Neural cell (in vitro differentiated cells): ENCODE measurements at regions not wholly inside any gene's neighbourhood (a gene's known extent, or its start where the extent isn't known, plus 50 kb on each side); places are given as distances from the start of the nearest gene placed in this dataset.

ENCODE experiments used
- H2AFZ ChIP-seq: fragments of 200-600, 300-800 bp; sonication (generic), shearing (Covaris generic); 2 replicates; pipeline ENCODE4 v1.6.0; 2014; ENCODE audit warnings: low read depth, mild to moderate bottlenecking, antibody characterized with exemption, low read length, moderate library complexity
- H3F3A ChIP-seq: fragments of 200-600 bp; shearing (Covaris generic); 2 replicates; pipeline ENCODE4 v1.6.1; 2016; ENCODE audit warnings: mild to moderate bottlenecking, moderate library complexity, mixed read lengths, antibody characterized with exemption, low read length; ENCODE audit not compliant: insufficient read depth, poor library complexity, severe bottlenecking
- H3K27ac ChIP-seq: fragments of 200-600, 300-800 bp; sonication (generic), shearing (Covaris generic); 2 replicates; pipeline ENCODE4 v1.5.1; 2014; ENCODE audit warnings: mild to moderate bottlenecking, low read length, moderate library complexity
- H3K27me3 ChIP-seq: fragments of 300-800, 200-600 bp; sonication (generic), shearing (Covaris generic); 2 replicates; pipeline ENCODE4 v1.6.0; 2014; ENCODE audit warnings: mild to moderate bottlenecking, low read depth, low read length, moderate library complexity; ENCODE audit not compliant: insufficient read depth
- H3K36me3 ChIP-seq: fragments of 300-800, 200-600 bp; sonication (generic), shearing (Covaris generic); 2 replicates; pipeline ENCODE4 v1.5.1; 2014; ENCODE audit warnings: mild to moderate bottlenecking, antibody characterized with exemption, low read length, moderate library complexity; ENCODE audit not compliant: insufficient read depth
- H3K4me2 ChIP-seq: fragments of 300-800, 200-600 bp; sonication (generic), shearing (Covaris generic); 2 replicates; pipeline ENCODE4 v1.6.0; 2014; ENCODE audit warnings: mild to moderate bottlenecking, low read length
- H3K4me3 ChIP-seq: fragments of 300-800, 200-600 bp; sonication (generic), shearing (Covaris generic); 2 replicates; pipeline ENCODE4 v1.5.1; 2014; ENCODE audit warnings: mild to moderate bottlenecking, low read length, moderate library complexity
- H3K79me2 ChIP-seq: fragments of 200-600 bp; shearing (Covaris generic); replicated peaks from 2 replicates; pipeline ENCODE4 v1.6.0; 2014; ENCODE audit warnings: mild to moderate bottlenecking, low read length, moderate library complexity; ENCODE audit not compliant: insufficient read depth
- H3K9ac ChIP-seq: fragments of 300-800, 200-600 bp; sonication (generic), shearing (Covaris generic); 2 replicates; pipeline ENCODE4 v1.6.1; 2016; ENCODE audit warnings: mild to moderate bottlenecking, low read length, mixed read lengths
- H3K9me2 ChIP-seq: fragments of 200-600 bp; shearing (Covaris generic); 2 replicates; pipeline ENCODE4 v1.6.1; 2016; ENCODE audit warnings: mild to moderate bottlenecking, low read length, mixed read lengths; ENCODE audit not compliant: insufficient read depth
- H3K9me3 ChIP-seq: fragments of 200-600, 300-800 bp; sonication (generic), shearing (Covaris generic); 2 replicates; pipeline ENCODE4 v1.6.1; 2016; ENCODE audit warnings: mild to moderate bottlenecking, mixed run types, low read length, moderate library complexity, mixed read lengths
- H4K20me1 ChIP-seq: fragments of 200-600 bp; shearing (Covaris generic); 2 replicates; pipeline ENCODE4 v1.6.1; 2016; ENCODE audit warnings: mild to moderate bottlenecking, mixed run types; ENCODE audit not compliant: insufficient read depth
- EP300 ChIP-seq: fragments of 450-650 bp; conservative IDR thresholded peaks from 2 replicates; pipeline ENCODE4 v1.6.1; 2014; ENCODE audit warnings: antibody characterized with exemption, mild to moderate bottlenecking, moderate library complexity; ENCODE audit not compliant: poor library complexity, severe bottlenecking
- EZH2 ChIP-seq: fragments of 200-600, 300-800 bp; shearing (Covaris generic), sonication (generic); IDR thresholded peaks from 2 replicates; pipeline ENCODE4 v1.6.1; 2014; ENCODE audit warnings: antibody characterized with exemption, low read length, borderline replicate concordance, mild to moderate bottlenecking; ENCODE audit not compliant: insufficient read depth, poor library complexity, severe bottlenecking
- MXI1 ChIP-seq: fragments of 450-650 bp; conservative IDR thresholded peaks from 2 replicates; pipeline ENCODE4 v1.6.1; 2014; ENCODE audit warnings: antibody characterized with exemption, mild to moderate bottlenecking; ENCODE audit not compliant: poor library complexity, severe bottlenecking
- POLR2AphosphoS5 ChIP-seq: IDR thresholded peaks from 2 replicates; pipeline ENCODE4 v1.6.1; 2012
- RAD21 ChIP-seq: fragments of 450-650 bp; conservative IDR thresholded peaks from 2 replicates; pipeline ENCODE4 v1.6.1; 2014; ENCODE audit warnings: antibody characterized with exemption, mild to moderate bottlenecking, moderate library complexity
- REST ChIP-seq: IDR thresholded peaks from 2 replicates; pipeline ENCODE4 v1.6.1; 2012; ENCODE audit warnings: borderline replicate concordance
- SMC3 ChIP-seq: fragments of 450-650 bp; conservative IDR thresholded peaks from 2 replicates; pipeline ENCODE4 v1.6.1; 2014; ENCODE audit warnings: antibody characterized with exemption, mild to moderate bottlenecking, moderate library complexity; ENCODE audit not compliant: poor library complexity
- TAF1 ChIP-seq: IDR thresholded peaks from 2 replicates; pipeline ENCODE4 v1.6.1; 2012; ENCODE audit warnings: low read depth
- TF ChIP-seq, protein P1 (sequence below): fragments of 450-650 bp; IDR thresholded peaks from 2 replicates; pipeline ENCODE4 v1.5.1; 2014; ENCODE audit warnings: antibody characterized with exemption, mild to moderate bottlenecking, moderate library complexity; ENCODE audit not compliant: poor library complexity, severe bottlenecking

DNA sequence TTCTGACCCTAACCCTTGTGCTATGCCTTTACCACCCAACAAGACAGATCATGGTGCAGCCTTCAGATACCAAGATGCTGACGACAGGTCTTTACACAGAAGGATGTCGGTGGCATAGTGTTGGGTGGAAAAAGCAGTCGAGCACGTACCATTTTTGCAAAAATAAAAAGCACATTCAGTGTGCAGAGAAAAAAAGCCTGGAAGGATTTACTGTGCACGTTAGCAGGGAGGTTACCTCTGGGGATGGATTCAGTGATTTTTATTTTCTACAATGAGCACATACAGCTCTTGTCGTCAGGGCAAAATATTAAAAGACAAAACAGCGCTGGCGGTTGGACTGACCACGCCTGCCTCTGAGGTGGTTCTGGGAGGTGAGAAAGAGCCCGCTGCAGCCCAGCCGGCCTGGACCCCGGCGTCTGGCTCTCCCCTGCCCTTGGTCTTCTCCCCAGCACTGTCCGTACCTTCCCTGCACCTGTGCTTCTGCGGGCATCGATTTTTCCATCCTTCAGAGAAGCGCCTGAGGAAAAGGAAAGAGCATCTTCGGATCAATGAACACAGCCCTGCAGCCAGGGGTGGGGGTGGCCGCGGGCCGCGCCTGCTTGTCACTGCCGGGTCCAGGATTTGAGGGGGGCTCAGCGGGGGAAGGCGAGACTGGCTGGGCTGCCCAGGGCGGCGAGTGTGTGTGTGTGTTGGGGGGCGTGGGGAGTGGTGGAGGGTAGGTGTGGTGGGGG is 200.0 kb upstream of the IER5L start:
- Histone ChIP-seq H3K27me3 (no peaks in the 10 kb centered on the region), H3K36me3 (no peaks in the 10 kb centered on the region), H3K9ac (no peak overlapping the region), H3K9me3 (no peaks in the 10 kb centered on the region), H3K27ac (no peak overlapping the region), H2AFZ (peak overlapping the region; percentile 31), H3K4me2 (no peak overlapping the region), H3K9me2 (no peaks in the 10 kb centered on the region), H3F3A (no peaks in the 10 kb centered on the region), H4K20me1 (no peaks in the 10 kb centered on the region), H3K79me2 (no peaks in the 10 kb centered on the region), H3K4me3 (no peak overlapping the region)
- TF ChIP-seq EP300 (no peak), MXI1 (no peak)

DNA sequence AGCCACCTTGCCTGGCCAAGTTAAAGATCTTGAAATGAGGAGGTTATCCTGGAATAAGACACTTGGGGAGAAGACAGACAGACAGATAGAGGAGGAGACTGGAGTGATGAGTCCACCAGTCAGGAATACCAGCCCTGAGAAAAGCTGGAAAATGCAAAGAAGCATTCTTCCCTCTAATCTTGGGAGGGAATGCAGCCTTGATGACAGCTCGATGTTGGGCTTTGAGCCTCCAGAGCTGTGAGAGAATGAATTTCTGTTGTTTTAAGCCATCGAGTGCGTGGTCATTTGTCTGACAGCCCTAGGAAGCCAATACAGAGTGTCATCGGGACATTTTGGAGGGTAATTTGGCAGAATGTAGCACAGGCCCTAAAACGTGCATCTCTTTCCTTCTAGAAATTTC is 199.1 kb upstream of the IER5L start:
- Histone ChIP-seq H4K20me1 (no peaks in the 10 kb centered on the region), H2AFZ (no peak overlapping the region), H3K4me2 (no peak overlapping the region), H3K9me2 (no peaks in the 10 kb centered on the region), H3K9ac (no peak overlapping the region), H3F3A (no peaks in the 10 kb centered on the region), H3K27ac (no peak overlapping the region), H3K4me3 (no peak overlapping the region), H3K9me3 (no peaks in the 10 kb centered on the region), H3K36me3 (no peaks in the 10 kb centered on the region), H3K27me3 (no peaks in the 10 kb centered on the region), H3K79me2 (no peaks in the 10 kb centered on the region)
- TF ChIP-seq TAF1 (no peak), REST (no peak), MXI1 (no peak), SMC3 (no peak), RAD21 (no peak), EZH2 (no peak), POLR2AphosphoS5 (no peak), EP300 (no peak)
- TF ChIP-seq, protein P1, sequence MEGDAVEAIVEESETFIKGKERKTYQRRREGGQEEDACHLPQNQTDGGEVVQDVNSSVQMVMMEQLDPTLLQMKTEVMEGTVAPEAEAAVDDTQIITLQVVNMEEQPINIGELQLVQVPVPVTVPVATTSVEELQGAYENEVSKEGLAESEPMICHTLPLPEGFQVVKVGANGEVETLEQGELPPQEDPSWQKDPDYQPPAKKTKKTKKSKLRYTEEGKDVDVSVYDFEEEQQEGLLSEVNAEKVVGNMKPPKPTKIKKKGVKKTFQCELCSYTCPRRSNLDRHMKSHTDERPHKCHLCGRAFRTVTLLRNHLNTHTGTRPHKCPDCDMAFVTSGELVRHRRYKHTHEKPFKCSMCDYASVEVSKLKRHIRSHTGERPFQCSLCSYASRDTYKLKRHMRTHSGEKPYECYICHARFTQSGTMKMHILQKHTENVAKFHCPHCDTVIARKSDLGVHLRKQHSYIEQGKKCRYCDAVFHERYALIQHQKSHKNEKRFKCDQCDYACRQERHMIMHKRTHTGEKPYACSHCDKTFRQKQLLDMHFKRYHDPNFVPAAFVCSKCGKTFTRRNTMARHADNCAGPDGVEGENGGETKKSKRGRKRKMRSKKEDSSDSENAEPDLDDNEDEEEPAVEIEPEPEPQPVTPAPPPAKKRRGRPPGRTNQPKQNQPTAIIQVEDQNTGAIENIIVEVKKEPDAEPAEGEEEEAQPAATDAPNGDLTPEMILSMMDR, result no peak
